ENCODE measurements at regions not wholly inside any gene's neighbourhood (a gene's known extent, or its start where the extent isn't known, plus 50 kb on each side); places are given as distances from the start of the nearest gene placed in this dataset.

DNA sequence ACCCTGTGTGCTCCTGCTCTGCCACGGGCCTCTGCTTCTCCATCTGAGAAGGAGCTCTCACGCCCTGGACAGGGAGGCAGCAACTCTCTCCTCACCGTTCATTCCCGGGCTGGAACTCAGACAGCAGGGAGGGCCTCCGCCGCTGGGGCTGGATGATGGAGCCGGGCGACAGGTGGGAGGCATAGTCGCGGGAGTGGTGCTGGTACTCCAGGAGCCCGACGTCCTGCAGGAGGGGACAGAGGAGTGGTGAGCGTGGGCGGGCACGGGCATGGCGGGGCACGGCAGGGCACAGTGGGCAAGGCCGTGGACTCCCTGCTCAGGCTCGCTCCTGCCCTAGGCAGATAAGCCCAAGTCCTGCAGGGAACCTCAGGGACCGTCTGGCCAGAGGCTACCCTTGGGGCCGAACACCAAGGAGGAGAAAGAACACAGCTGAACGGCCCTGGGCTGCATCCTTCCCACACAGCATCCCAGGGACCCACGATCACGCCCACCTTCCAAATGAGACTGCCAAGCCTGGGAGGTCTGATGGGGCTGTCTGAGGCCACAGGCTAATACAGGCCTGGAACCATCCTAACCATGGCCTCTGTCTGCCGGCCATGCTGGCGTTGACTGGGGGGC lies 81.0 kb downstream of the NCOR2 start:
- no peak overlapping the region for H3K9ac ChIP-seq (ENCODE audit: insufficient read depth, low read length)
- TF ChIP-seq EZH2 (IDR thresholded peaks at IDR 0.05; ENCODE audit: low read length, missing control alignments): no peak
- TF ChIP-seq, protein P1, sequence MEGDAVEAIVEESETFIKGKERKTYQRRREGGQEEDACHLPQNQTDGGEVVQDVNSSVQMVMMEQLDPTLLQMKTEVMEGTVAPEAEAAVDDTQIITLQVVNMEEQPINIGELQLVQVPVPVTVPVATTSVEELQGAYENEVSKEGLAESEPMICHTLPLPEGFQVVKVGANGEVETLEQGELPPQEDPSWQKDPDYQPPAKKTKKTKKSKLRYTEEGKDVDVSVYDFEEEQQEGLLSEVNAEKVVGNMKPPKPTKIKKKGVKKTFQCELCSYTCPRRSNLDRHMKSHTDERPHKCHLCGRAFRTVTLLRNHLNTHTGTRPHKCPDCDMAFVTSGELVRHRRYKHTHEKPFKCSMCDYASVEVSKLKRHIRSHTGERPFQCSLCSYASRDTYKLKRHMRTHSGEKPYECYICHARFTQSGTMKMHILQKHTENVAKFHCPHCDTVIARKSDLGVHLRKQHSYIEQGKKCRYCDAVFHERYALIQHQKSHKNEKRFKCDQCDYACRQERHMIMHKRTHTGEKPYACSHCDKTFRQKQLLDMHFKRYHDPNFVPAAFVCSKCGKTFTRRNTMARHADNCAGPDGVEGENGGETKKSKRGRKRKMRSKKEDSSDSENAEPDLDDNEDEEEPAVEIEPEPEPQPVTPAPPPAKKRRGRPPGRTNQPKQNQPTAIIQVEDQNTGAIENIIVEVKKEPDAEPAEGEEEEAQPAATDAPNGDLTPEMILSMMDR (conservative IDR thresholded peaks at IDR 0.05 in 1 of 2, IDR thresholded peaks at IDR 0.05 in 1 of 2; ENCODE audit: low read depth in 1 of 2, low read length in 2 of 2): no peak
- no peaks in the 10 kb centered on the region for H3K79me2 ChIP-seq (ENCODE audit: control insufficient read depth, insufficient read depth, low read length)
- no peak for DNase-seq (ENCODE audit: low read depth in 2 of 2)
- peaks cover 5% of the 10 kb centered on the region for H3K36me3 ChIP-seq (ENCODE audit: control insufficient read depth, insufficient read depth, low read length)
- H3K4me1 ChIP-seq (ENCODE audit: control insufficient read depth, extremely low read depth, insufficient read depth, low read length): no peaks in the 10 kb centered on the region
- no peak overlapping the region for H3K4me2 ChIP-seq (ENCODE audit: extremely low read depth, insufficient read depth, low read length)
- no peak overlapping the region for H3K27ac ChIP-seq (ENCODE audit: insufficient read depth, low read length)
- no peaks in the 10 kb centered on the region for H3K9me3 ChIP-seq (ENCODE audit: control insufficient read depth, insufficient read depth, low read depth, low read length)
- no peak overlapping the region for H3K4me3 ChIP-seq (replicated peaks in 1 of 4; ENCODE audit: control extremely low read depth in 1 of 4, insufficient read depth in 1 of 4, low read depth in 3 of 4, low read length in 4 of 4)
- no peak overlapping the region for H2AFZ ChIP-seq (ENCODE audit: low read length)
- no peaks in the 10 kb centered on the region for H3K27me3 ChIP-seq (ENCODE audit: control insufficient read depth, insufficient read depth, low read length)
- H4K20me1 ChIP-seq (ENCODE audit: control insufficient read depth, extremely low read depth, insufficient read depth, low read length): no peaks in the 10 kb centered on the region

DNA sequence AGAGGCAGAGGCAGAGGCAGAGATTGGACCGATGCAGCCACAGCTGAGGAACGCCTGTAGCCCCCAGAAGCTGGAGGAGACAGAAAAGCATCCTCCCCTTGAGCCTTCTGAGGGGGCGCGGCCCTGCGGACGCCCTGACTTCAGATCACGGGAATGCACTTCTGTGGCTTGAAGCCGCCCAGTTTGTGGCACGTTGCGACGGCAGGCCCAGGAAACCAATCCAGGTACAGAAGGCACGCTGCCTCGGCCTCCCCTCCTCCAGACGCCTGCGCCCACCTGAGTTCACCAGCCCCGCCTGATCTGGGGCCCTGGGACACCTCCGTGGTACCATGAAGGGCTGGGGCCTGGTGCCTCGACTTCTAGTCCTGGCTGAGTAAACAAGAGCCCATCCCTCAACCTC lies 82.0 kb downstream of the NCOR2 start:
- H3K9me3 ChIP-seq (ENCODE audit: control insufficient read depth, insufficient read depth, low read depth, low read length): no peaks in the 10 kb centered on the region
- H3K4me3 ChIP-seq (replicated peaks in 1 of 4; ENCODE audit: control extremely low read depth in 1 of 4, insufficient read depth in 1 of 4, low read depth in 3 of 4, low read length in 4 of 4): no peak overlapping the region
- H4K20me1 ChIP-seq (ENCODE audit: control insufficient read depth, extremely low read depth, insufficient read depth, low read length): no peaks in the 10 kb centered on the region
- H3K4me2 ChIP-seq (ENCODE audit: extremely low read depth, insufficient read depth, low read length): no peak overlapping the region
- H3K36me3 ChIP-seq (ENCODE audit: control insufficient read depth, insufficient read depth, low read length): peaks cover 2% of the 10 kb centered on the region
- no peaks in the 10 kb centered on the region for H3K79me2 ChIP-seq (ENCODE audit: control insufficient read depth, insufficient read depth, low read length)
- H3K27me3 ChIP-seq (ENCODE audit: control insufficient read depth, insufficient read depth, low read length): no peaks in the 10 kb centered on the region
- no peak for DNase-seq (ENCODE audit: low read depth in 2 of 2)
- peaks cover 2% of the 10 kb centered on the region for H3K4me1 ChIP-seq (ENCODE audit: control insufficient read depth, extremely low read depth, insufficient read depth, low read length)
- H3K27ac ChIP-seq (ENCODE audit: insufficient read depth, low read length): no peak overlapping the region
- no peak overlapping the region for H3K9ac ChIP-seq (ENCODE audit: insufficient read depth, low read length)
- no peak overlapping the region for H2AFZ ChIP-seq (ENCODE audit: low read length)
- no peak for TF ChIP-seq EZH2 (IDR thresholded peaks at IDR 0.05; ENCODE audit: low read length, missing control alignments)
- TF ChIP-seq, protein P1 (conservative IDR thresholded peaks at IDR 0.05 in 1 of 2, IDR thresholded peaks at IDR 0.05 in 1 of 2; ENCODE audit: low read depth in 1 of 2, low read length in 2 of 2): no peak

DNA sequence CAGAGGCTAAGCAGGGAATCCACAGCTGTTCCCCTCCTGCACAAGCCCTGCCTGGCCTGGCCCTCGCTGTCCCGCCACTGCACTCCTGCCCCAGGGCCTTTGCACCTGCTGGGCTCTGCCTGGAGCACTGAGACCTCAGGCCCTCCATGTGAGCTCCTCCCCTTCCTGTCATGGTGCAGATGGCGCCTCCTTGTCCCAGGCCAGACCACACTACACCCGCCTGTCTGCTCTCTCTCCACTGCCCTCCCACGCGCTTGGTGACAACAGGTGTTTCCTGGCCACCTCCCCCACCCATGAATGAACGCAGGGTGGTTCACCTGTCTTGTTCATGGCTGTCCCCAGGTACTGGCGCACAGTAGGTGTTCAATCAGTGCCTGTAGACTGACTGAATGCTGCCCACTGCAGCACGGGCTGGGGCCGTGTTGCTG lies 82.9 kb downstream of the NCOR2 start:
- Histone ChIP-seq H3K9me3 (ENCODE audit: control insufficient read depth, insufficient read depth, low read depth, low read length) (no peaks in the 10 kb centered on the region), H4K20me1 (ENCODE audit: control insufficient read depth, extremely low read depth, insufficient read depth, low read length) (no peaks in the 10 kb centered on the region), H3K27me3 (ENCODE audit: control insufficient read depth, insufficient read depth, low read length) (no peaks in the 10 kb centered on the region), H3K36me3 (ENCODE audit: control insufficient read depth, insufficient read depth, low read length) (peaks cover 2% of the 10 kb centered on the region), H3K79me2 (ENCODE audit: control insufficient read depth, insufficient read depth, low read length) (no peaks in the 10 kb centered on the region), H3K9ac (ENCODE audit: insufficient read depth, low read length) (no peak overlapping the region), H3K4me1 (ENCODE audit: control insufficient read depth, extremely low read depth, insufficient read depth, low read length) (peaks cover 7% of the 10 kb centered on the region), H3K4me3 (replicated peaks in 1 of 4; ENCODE audit: control extremely low read depth in 1 of 4, insufficient read depth in 1 of 4, low read depth in 3 of 4, low read length in 4 of 4) (no peak overlapping the region), H3K27ac (ENCODE audit: insufficient read depth, low read length) (no peak overlapping the region), H2AFZ (ENCODE audit: low read length) (no peak overlapping the region), H3K4me2 (ENCODE audit: extremely low read depth, insufficient read depth, low read length) (no peak overlapping the region)
- DNase-seq (ENCODE audit: low read depth in 2 of 2): no peak
- TF ChIP-seq, protein P1 (conservative IDR thresholded peaks at IDR 0.05 in 1 of 2, IDR thresholded peaks at IDR 0.05 in 1 of 2; ENCODE audit: low read depth in 1 of 2, low read length in 2 of 2): no peak
- no peak for TF ChIP-seq EZH2 (IDR thresholded peaks at IDR 0.05; ENCODE audit: low read length, missing control alignments)

Data from fibroblast of lung (primary cell).